ENCODE measurements at regions not wholly inside any gene's neighbourhood (a gene's known extent, or its start where the extent isn't known, plus 50 kb on each side); places are given as distances from the start of the nearest gene placed in this dataset.

DNA sequence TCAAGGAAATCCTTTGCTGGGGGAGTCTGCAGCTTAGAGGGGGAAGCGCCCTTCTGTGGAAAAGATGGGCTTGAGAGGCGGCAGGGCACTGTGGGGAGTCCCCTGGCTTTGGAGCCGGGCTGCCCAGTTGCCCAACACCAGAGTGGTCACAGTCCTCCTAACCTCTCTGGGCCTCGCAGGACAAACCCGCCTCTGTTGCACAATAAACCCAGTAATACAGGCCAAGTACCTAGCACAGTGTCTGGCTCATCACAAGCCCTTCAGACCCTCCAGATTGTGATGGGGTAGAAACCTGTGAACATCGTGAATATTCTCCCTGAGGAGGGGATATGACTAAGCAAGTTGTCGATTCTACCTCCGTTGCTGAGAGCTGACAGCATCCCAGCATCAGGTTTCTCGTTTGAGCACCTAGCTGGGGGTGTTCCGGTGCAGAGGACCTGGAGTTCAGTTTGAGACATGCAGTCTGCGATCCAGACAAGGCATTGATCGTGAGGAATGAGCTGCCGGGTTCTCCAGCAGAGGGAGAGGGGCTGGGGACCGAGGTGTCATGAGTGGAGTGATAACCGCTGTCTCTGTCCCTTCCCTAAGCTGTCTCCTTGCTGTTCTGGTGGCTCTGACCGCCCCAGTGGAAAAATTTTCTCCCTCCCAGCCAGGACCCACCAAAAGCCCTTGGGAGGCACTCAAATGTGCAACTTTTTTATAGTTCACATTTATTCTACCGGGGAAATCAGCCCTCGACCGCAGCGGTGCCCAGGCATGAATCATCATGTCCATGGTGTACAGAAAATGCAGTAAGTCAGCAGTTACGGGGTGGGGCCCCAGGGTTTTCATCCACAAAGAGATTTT is 161.9 kb downstream of the WSCD1 start:
- TF ChIP-seq, protein P1, sequence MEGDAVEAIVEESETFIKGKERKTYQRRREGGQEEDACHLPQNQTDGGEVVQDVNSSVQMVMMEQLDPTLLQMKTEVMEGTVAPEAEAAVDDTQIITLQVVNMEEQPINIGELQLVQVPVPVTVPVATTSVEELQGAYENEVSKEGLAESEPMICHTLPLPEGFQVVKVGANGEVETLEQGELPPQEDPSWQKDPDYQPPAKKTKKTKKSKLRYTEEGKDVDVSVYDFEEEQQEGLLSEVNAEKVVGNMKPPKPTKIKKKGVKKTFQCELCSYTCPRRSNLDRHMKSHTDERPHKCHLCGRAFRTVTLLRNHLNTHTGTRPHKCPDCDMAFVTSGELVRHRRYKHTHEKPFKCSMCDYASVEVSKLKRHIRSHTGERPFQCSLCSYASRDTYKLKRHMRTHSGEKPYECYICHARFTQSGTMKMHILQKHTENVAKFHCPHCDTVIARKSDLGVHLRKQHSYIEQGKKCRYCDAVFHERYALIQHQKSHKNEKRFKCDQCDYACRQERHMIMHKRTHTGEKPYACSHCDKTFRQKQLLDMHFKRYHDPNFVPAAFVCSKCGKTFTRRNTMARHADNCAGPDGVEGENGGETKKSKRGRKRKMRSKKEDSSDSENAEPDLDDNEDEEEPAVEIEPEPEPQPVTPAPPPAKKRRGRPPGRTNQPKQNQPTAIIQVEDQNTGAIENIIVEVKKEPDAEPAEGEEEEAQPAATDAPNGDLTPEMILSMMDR (conservative IDR thresholded peaks at IDR 0.05): no peak
- TF ChIP-seq ZFX (IDR thresholded peaks at IDR 0.05): no peak

All from C4-2B (cell line).